HG03442 (cell line): ENCODE measurements at regions not wholly inside any gene's neighbourhood (a gene's known extent, or its start where the extent isn't known, plus 50 kb on each side); places are given as distances from the start of the nearest gene placed in this dataset.

ENCODE experiments used
- ATAC-seq: cut with Tn5 transposase; IDR thresholded peaks from one replicate; pipeline ENCODE4 v1.9.1; 2021; ENCODE audit warnings: mild to moderate bottlenecking, moderate library complexity; ENCODE audit not compliant: unreplicated experiment

DNA sequence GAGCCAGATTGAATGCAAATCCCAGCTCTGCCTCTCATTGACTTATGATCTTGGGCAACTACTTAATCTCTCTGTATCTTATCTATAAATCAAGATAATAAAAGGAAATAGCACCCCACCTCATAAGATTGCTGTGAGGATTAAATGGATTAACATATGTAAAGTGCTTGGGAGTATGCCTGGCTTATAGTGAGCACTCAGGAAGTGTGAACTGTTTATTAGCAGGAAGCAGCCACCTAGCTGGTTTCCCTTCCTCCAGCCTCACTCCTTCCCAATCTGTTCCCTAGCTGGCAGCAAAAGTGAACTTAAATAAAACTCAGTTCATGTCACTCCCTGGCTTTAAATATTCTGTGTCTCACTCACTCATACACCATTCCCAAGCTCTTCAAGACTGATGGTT lies 526.6 kb upstream of the PKDCC start:
- no peak for ATAC-seq

- ATAC-seq = no peak
These were observed 520.1 kb upstream of the PKDCC start for GRCh38 chr2:41527525-41528323.

GRCh38 chr2:41535575-41535974 lies 512.2 kb upstream of the PKDCC start:
- no peak for ATAC-seq

DNA sequence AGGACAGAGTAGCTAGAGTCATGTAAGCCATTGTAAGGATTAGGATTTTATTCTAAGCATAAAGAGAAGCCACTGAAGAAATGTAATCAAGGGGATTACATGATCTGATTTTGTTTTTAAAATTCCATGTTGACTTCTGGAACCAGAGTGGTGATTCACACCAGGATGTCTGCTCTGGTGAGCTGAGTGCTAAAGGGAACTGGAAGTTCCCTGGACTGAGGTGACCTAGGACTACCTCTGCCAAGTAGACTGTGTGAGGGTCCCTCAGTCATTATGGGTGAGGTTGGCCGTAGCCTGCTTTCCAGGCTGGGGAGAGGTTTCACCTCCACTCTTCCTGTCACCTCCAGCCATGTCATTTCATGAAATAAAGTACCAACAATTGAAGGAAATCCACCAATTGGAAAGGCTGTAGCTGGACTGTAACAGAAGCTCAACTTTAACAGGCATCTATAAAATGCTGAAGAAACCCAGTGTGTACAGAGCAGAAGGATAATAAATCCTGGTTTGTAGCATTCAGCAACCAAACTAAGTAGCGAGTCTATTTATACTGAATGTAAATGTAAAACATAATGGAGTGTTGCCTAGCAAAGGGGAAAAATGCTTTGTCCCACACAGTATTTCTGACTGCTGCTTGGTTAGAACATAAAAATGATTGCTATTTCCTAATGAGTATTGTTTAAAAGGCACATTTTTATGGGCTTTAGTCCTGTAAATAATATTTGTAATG lies 507.4 kb upstream of the PKDCC start:
- ATAC-seq = no peak

DNA sequence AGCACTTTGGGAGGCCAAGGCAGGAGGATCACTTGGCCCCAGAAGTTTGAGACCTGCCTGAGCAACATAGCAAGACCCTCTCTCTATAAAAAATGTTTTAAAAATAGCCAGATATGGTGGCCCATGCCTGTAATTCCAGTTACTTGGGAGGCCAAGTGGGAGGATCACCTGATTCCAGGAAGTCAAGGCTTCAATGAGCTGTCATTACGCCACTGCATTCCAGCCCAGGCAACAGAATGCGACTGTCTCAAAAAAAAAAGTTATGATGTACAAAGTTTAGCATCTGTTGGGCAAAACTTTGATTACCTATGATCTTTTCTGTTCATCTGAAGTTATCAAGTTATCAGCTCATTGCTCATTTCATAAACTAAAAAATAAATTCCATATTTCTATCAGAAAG lies 504.1 kb upstream of the PKDCC start:
- ATAC-seq = no peak

DNA sequence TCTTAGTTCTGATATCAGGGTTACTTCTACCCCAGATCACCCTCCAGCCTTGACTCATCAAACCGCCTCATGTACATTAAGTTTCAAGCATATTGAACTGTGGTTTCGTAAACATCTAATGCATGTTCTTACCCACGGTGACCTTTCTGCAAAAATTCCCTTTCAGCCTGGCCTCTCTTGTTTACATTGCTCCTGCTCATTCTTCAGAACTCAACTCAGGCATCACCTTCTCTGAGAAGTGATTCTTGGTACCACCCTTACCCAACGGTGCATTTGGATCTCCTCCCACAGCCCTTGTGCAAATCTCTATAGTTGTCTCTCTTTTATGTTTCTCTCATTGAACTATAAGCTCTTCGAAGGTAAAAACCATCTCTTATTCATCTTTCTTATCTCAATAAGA lies 503.1 kb upstream of the PKDCC start:
- ATAC-seq = no peak

DNA sequence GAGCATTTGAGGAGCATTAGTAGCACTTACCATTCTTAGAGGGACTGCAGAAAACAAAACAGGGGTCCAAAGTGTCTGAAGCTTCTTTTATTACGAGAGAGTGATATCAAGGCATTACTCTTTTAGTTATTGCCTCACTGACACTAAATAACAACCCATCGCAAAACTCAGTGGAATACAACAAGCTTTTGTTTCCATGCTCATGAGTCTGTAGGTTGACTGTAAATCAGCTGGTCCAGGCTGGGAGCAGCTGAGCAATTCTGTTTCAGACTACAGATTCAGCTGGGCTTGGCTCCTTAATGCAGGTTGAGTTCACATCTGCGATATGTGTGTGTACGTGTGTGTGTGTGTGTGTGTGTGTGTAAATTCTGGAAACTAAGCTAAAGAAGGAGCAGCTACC lies 501.8 kb upstream of the PKDCC start:
- ATAC-seq = no peak

DNA sequence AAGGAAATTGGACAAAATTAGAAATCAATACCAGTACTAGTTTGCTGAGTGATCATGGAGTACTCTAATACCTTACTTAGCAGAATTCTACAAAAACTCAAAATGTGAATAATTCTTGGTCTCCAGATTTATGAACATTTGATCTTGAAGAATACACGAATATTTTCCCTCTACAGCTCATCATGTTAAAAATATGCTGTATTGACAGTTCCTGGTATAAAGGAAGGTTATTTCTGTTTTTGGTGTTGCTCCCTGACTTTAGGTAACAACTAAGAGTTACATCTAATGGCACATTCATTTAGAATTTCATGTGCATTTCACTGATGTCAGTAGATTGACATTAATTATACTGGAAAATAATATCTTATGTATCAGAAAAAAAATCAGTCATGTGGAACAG lies 479.2 kb upstream of the PKDCC start:
- no peak for ATAC-seq

- ATAC-seq = no peak
These were observed 475.7 kb upstream of the PKDCC start for GRCh38 chr2:41572154-41572553.

DNA sequence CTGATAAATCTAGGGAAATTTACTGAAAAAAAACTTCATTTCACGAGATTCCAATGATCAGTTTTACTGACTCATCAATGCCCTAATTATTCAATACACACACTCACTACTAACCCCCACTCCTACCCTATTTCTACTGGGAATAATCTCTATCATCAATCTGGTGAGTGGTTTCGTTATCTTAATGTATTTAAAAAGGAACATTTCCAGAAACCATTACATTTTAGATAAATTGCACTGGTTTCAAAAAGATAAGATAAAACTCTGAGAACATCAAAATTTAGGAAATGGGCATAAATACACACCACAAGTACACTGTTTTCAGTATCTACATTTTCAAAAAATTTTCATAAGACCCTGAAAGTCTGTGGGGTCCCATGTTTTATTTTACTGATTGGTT lies 471.4 kb upstream of the PKDCC start:
- ATAC-seq = no peak

- ATAC-seq = no peak
These were observed 468.0 kb upstream of the PKDCC start for GRCh38 chr2:41579806-41580205.

- no peak for ATAC-seq
These were observed 467.0 kb upstream of the PKDCC start for GRCh38 chr2:41580806-41581205.

DNA sequence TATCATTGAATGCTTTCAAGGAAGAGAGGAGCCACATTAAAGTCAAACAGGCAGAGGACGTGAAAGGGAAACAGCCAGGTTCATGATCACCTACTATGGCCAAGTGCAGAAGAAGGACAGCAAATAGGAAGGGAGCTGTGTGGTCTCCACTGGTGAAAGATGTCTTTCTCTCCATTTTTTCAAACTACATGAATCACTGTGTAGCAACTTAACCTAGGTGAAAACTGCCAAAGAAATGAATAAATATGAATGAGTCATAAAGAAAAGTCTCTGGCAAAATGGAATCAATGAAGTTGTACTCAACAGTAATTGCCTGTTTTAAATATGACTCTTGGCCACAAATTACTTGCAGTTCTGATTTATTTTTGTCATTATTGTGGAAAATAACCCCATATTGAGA lies 452.6 kb upstream of the PKDCC start:
- ATAC-seq = no peak

DNA sequence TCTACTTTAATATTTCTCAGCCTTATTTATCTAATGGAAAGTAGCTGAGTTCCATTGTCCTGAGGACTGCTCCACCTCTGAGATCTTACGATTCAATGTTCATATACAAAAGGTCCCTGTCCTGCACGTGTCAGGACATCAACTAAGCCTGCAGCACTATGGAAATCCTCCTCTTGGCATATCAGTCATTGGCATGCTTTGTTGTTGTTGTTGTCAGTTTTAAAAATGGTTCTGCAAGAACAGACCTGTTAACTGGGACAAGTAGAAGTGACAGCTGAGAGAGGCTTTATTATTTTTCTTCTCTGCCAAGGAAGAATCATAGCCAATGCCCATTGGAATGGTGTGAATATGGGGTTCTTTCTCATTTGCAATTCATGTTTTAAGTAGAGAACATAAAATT lies 450.1 kb upstream of the PKDCC start:
- no peak for ATAC-seq

- ATAC-seq = no peak
These were observed 449.5 kb upstream of the PKDCC start for GRCh38 chr2:41598161-41598894.

DNA sequence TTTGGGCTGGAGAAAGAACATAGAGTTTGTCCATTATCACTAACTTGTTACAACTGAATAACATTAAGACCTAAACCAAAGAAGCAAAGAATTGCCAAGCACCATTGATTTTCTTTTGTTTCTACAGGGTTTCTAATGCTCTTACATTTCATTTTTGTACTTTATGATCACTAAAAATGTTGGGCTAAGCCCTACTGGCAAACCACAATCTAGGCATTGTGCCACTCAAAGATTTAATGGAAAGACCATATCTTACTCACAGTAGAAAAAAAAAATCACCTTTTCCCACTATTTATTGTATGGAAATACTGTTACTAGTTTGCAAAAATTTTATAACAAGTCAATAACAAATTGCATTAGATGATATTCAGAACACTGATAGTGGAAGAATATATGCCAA lies 447.4 kb upstream of the PKDCC start:
- ATAC-seq = no peak

- no peak for ATAC-seq
These were observed 445.5 kb upstream of the PKDCC start for GRCh38 chr2:41602341-41602740.

- ATAC-seq = no peak
These were observed 442.5 kb upstream of the PKDCC start for GRCh38 chr2:41605311-41605710.

- no peak for ATAC-seq
These were observed 441.9 kb upstream of the PKDCC start for GRCh38 chr2:41605914-41606313.

- ATAC-seq = peak; percentile 38
These were observed 437.2 kb upstream of the PKDCC start for GRCh38 chr2:41610501-41611190.

DNA sequence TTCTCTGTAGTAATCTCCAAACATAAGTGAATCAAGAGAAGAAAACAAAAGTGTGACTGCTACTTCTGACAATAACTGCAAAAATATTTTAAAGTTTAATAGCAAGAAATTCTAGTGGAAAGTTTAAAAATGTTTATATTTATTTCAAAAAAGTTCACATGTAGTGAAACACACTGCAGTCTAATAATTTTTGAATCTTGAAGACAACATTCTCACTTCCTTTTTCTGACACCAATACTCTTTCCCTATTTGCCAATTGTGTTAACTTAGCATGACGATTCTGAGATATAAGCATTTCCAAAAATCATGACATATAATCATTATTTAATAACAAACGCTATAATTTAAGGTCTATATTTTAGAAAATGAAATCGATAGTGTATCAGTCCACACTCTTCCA lies 429.1 kb upstream of the PKDCC start:
- no peak for ATAC-seq
